Cardiac muscle cell (in vitro differentiated cells and primary cell): ENCODE measurements at regions not wholly inside any gene's neighbourhood (a gene's known extent, or its start where the extent isn't known, plus 50 kb on each side); places are given as distances from the start of the nearest gene placed in this dataset.

Experiments used
- DNase-seq, 2 donors: peaks; one replicate each; pipeline versions ENCODE4 v3.0.0 to v3.0.0-alpha.2; 2010 to 2017; ENCODE audit warnings: low read depth in 1 of 2, low spot score in 1 of 2
- H3K27ac ChIP-seq: fragments of 200-600 bp; sonication (generic); 2 replicates; pipeline ENCODE4 v1.5.1; 2016
- H3K27me3 ChIP-seq: fragments of 200-600 bp; sonication (generic); 2 replicates; pipeline ENCODE4 v1.6.0; 2016; ENCODE audit warnings: control low read depth
- H3K36me3 ChIP-seq: fragments of 200-600 bp; sonication (generic); 2 replicates; pipeline ENCODE4 v1.5.1; 2016; ENCODE audit warnings: control low read depth
- H3K4me1 ChIP-seq: fragments of 200-600 bp; sonication (generic); 2 replicates; pipeline ENCODE4 v1.8.1; 2017; ENCODE audit warnings: low read depth, mild to moderate bottlenecking, mixed run types
- H3K4me3 ChIP-seq: fragments of 200-600 bp; sonication (generic); 2 replicates; pipeline ENCODE4 v1.5.1; 2016; ENCODE audit warnings: mild to moderate bottlenecking
- H3K9me3 ChIP-seq: fragments of 200-600 bp; sonication (generic); 2 replicates; pipeline ENCODE4 v1.5.1; 2017; ENCODE audit warnings: low read depth, mild to moderate bottlenecking, control low read depth
- CTCF ChIP-seq: IDR thresholded peaks from 2 replicates; pipeline ENCODE4 v1.5.1; 2012; ENCODE audit warnings: low read depth, mild to moderate bottlenecking, low read length

GRCh38 chr1:184164536-184164935 is 113.0 kb downstream of the TSEN15 start:
- Histone ChIP-seq H3K4me3 (no peak overlapping the region), H3K4me1 (peaks cover 4% of the 10 kb centered on the region), H3K9me3 (no peaks in the 10 kb centered on the region), H3K27me3 (no peaks in the 10 kb centered on the region), H3K36me3 (no peaks in the 10 kb centered on the region), H3K27ac (no peak overlapping the region)
- no peak for TF ChIP-seq CTCF
- DNase-seq, result no peak

GRCh38 chr1:184166485-184166884 is 115.0 kb downstream of the TSEN15 start:
- no peak for TF ChIP-seq CTCF
- Histone ChIP-seq H3K36me3 (no peaks in the 10 kb centered on the region), H3K9me3 (no peaks in the 10 kb centered on the region), H3K27ac (no peak overlapping the region), H3K27me3 (no peaks in the 10 kb centered on the region), H3K4me3 (no peak overlapping the region), H3K4me1 (peaks cover 4% of the 10 kb centered on the region)
- no peak for DNase-seq

GRCh38 chr1:184167352-184167751 is 115.8 kb downstream of the TSEN15 start:
- H3K4me1 ChIP-seq, result peaks cover 4% of the 10 kb centered on the region
- H3K4me3 ChIP-seq, result no peak overlapping the region
- H3K36me3 ChIP-seq, result no peaks in the 10 kb centered on the region
- H3K27ac ChIP-seq, result no peak overlapping the region
- DNase-seq, result no peak
- no peaks in the 10 kb centered on the region for H3K27me3 ChIP-seq
- no peak for TF ChIP-seq CTCF
- H3K9me3 ChIP-seq, result no peaks in the 10 kb centered on the region

- no peak overlapping the region for H3K4me3 ChIP-seq
- no peaks in the 10 kb centered on the region for H3K27me3 ChIP-seq
- H3K27ac ChIP-seq, result no peak overlapping the region
- no peaks in the 10 kb centered on the region for H3K36me3 ChIP-seq
- TF ChIP-seq CTCF, result no peak
- no peaks in the 10 kb centered on the region for H3K9me3 ChIP-seq
- peaks cover 4% of the 10 kb centered on the region for H3K4me1 ChIP-seq
- DNase-seq, result no peak
Measured at GRCh38 chr1:184170719-184171118, 119.2 kb downstream of the TSEN15 start.

- Histone ChIP-seq H3K4me3 (no peak overlapping the region), H3K9me3 (no peaks in the 10 kb centered on the region), H3K27ac (no peak overlapping the region), H3K27me3 (no peaks in the 10 kb centered on the region), H3K36me3 (no peaks in the 10 kb centered on the region), H3K4me1 (no peaks in the 10 kb centered on the region)
- DNase-seq, result no peak
- TF ChIP-seq CTCF, result no peak
Measured at GRCh38 chr1:184176058-184176457, 124.5 kb downstream of the TSEN15 start.

- no peak overlapping the region for H3K27ac ChIP-seq
- no peak for TF ChIP-seq CTCF
- no peak for DNase-seq
- no peaks in the 10 kb centered on the region for H3K36me3 ChIP-seq
- H3K27me3 ChIP-seq, result no peaks in the 10 kb centered on the region
- no peaks in the 10 kb centered on the region for H3K9me3 ChIP-seq
- H3K4me3 ChIP-seq, result no peak overlapping the region
- H3K4me1 ChIP-seq, result no peaks in the 10 kb centered on the region
Measured at GRCh38 chr1:184181044-184181443, 129.5 kb downstream of the TSEN15 start.
